AG08395 (cell line): ENCODE measurements at regions not wholly inside any gene's neighbourhood (a gene's known extent, or its start where the extent isn't known, plus 50 kb on each side); places are given as distances from the start of the nearest gene placed in this dataset.

Experiments
- DNase-seq: peaks from one replicate; pipeline ENCODE4 v3.0.0; 2012; ENCODE audit warnings: mixed read lengths, low spot score

DNA sequence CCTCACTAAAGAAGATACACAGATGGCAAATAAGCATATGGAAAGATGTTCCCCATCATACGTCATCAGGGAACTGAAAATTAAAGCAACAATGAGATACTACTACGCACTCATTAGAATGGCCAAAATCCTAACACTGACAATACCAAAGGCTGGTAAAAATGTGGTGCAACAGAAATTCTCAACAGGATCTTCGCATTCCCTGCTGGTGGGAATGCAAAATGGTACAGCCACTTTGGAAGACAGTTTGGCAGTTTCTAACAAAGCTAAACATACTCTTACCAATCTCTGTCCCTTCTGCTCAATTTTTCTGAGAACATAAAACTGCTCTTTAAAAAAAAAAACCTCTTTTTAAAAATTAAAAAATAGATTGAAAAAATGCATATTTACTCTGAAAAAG lies 300.2 kb downstream of the FBXW7 start:
- no peak for DNase-seq

DNA sequence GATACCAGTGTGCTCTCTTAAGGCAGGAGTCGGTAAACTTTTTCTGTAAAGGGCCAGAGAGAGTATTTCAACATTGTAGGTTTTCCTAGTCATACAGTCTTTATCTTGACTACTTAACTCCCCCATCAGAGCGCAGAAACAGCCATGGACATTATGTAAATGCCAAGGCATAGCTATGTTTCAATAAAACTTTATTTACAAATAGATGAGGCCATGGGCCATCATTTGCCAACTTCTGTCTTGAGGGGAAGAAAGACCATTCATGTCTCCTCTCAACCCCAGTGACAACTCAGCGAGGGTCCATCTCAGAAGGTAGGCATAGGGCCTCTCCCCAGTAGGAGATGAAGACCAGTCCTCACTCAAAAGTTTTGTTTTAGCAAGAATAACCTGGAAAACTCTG lies 301.3 kb downstream of the FBXW7 start:
- DNase-seq = no peak

DNA sequence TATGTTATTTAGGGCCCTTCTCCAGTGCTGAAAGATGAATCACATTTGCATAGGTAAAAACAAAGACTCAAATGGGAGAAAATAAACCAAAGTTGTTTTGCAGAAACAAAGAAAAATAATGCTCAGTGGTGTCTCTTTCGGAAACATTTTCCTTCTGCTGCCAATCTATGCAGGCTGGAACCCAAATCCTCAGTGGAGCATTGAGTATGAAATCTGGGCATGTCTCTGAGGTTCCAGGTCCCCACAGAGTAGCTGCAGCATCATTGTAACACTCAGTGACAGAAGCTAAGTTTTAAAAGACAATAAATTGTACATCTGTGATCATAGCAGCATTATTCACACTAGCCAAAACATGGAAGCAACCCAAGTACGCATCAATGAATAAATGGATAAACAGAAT lies 303.6 kb downstream of the FBXW7 start:
- DNase-seq = no peak

GRCh38 chr4:152229782-152230289 lies 306.1 kb downstream of the FBXW7 start:
- DNase-seq = no peak

GRCh38 chr4:152225680-152226079 lies 310.2 kb downstream of the FBXW7 start:
- DNase-seq = no peak

- no peak for DNase-seq
These were observed 311.0 kb downstream of the FBXW7 start for GRCh38 chr4:152224721-152225420.

DNA sequence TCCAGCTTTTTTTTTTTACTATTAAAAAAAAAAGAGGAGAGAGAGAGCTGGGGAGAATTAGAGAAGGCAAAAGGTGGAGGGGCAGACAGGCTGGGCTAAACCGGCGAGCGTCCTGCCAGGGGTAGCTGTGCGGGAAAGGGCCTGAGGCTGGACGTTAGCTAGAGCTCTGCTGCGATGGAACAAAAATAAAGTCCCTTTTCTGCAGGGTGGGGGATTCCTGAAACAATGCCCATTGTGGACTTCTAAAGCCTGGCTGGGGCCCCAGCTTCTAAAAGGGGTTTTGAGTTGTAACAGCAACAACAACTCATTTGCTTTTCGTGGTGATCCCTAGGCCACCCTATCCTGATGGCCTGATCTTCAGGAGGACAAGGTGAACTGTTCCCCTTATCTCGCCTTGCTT lies 311.7 kb downstream of the FBXW7 start:
- DNase-seq = no peak

- DNase-seq = no peak
These were observed 312.3 kb downstream of the FBXW7 start for GRCh38 chr4:152223600-152223999.

DNA sequence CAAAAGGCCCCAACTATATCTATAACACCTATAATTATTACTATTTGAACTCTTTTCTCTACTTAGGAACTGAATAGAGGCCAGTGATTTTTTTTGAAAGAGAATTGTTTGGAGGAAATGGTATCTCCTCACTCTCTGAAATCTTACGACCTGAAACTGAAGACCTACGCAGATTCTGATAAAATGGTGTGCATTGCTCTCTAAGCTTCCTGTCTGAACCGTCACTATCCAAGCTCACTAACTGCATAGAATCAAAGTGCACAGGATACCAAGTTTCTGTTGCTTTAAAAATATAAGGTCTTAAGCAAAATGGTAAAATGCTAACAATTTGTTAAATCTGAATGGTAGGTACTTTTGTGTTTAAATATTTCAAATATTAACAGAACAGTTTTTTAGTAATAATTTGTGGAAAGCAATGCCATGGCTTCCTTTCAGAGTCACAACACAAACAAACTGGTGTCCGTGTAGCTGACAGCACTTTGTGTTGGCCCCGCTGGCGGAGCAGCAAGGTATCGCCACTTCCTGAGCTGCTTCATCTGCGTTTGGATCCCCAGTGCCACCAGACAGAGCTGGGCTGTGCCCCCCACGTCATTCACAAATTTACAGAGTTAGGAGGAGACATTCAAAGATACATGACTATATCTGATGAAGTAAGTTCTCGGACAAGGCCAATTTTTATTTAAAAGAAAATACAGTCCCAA lies 313.9 kb downstream of the FBXW7 start:
- no peak for DNase-seq

- DNase-seq = peak; percentile 65
These were observed 315.7 kb downstream of the FBXW7 start for GRCh38 chr4:152220201-152220666.

DNA sequence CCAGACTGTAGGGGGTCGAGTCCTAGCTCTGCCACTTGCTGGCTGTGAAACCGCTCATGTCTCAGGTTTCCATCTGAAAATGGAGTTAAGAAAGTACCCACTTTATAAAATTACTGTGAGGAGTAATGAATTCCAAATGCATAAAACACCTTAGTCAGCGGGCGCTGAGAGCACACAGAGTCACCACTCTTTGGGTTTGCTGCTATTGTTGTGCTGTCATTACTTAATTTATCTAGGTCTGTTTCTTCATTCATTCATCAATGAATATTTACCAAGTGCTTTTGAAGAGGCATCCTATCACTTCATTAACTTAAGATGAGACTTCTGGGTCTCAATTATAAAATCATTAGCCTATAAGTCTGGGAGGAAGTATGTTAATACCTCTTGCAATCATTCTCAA lies 317.3 kb downstream of the FBXW7 start:
- DNase-seq = no peak

DNA sequence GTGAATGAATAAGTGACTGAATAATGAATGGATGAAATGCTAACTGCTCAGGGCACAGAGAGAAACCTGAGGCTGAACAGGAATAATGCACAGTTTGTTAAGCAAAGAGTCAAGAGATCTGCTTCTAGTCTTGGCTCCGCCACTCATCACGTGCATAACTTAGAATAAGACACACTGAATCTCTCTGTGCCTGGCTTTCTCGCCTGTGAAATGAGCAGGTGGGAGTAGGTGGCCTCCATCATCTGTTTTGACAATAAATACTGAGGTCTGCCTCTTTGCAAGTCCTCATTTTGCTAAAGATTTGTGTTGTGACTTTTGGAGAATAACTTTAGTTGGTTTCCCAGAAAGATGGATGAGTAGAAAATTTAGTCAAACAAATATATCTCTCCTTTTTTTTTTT lies 318.0 kb downstream of the FBXW7 start:
- DNase-seq = no peak

- no peak for DNase-seq
These were observed 323.8 kb downstream of the FBXW7 start for GRCh38 chr4:152211936-152212653.

GRCh38 chr4:152209772-152210493 lies 326.0 kb downstream of the FBXW7 start:
- peak; percentile 17 for DNase-seq

GRCh38 chr4:152207378-152207720 lies 328.5 kb downstream of the FBXW7 start:
- DNase-seq = no peak

GRCh38 chr4:152206646-152207377 lies 329.1 kb downstream of the FBXW7 start:
- no peak for DNase-seq

DNA sequence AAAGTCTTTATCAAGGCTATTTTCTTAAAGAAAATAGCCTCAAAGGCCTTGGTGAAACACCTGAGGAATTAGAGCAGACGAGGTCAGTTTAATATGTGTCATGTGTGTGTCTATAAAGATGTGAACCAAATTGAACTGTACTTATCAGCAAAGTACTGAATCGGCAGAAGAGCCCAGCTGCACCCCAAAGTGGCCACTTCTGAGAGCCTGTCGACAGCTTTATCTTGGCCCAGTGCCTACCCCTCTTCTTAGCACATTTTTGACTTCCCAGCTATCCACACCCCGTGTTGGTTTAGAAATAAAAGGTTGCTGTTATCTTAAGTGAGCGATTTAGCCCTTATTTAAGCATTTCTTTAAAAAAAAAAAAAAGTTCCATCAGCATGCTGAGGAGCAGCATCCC lies 329.7 kb downstream of the FBXW7 start:
- DNase-seq = no peak

GRCh38 chr4:152202415-152202814 lies 333.5 kb downstream of the FBXW7 start:
- DNase-seq = no peak

- no peak for DNase-seq
These were observed 335.2 kb downstream of the FBXW7 start for GRCh38 chr4:152200511-152201333.

GRCh38 chr4:152197211-152197610 lies 338.7 kb downstream of the FBXW7 start:
- DNase-seq = no peak

DNA sequence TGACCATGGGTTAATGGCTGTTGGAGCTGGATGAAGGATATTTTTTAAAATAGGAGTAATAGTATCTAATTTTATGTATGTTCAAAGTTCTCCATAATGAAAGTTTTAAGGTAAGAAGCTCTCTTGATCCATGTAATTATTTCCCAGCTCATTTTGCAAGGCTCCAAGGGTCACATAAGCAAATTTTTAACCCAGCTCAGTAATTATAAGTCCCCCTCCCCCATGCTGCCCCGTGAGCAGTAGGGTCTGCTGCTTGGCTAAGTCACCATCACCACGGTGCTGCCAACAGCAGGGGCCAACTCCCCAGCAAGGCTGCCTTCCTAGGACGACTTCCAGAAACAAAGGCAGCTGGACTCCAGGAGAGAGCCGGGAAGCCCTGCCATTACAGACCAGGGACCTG lies 340.0 kb downstream of the FBXW7 start:
- no peak for DNase-seq
